Breast epithelium (tissue), 3 donors: ENCODE measurements at regions not wholly inside any gene's neighbourhood (a gene's known extent, or its start where the extent isn't known, plus 50 kb on each side); places are given as distances from the start of the nearest gene placed in this dataset.

Source experiments
- CTCF ChIP-seq, 3 donors: fragments of 450-650 bp; IDR thresholded peaks; one replicate each; pipeline ENCODE4 v1.5.1; 2016 to 2017; ENCODE audit warnings: antibody characterized with exemption in 3 of 3, mild to moderate bottlenecking in 3 of 3, moderate library complexity in 3 of 3
- POLR2A ChIP-seq: fragments of 450-650 bp; IDR thresholded peaks from one replicate; pipeline ENCODE4 v1.6.1; 2016; ENCODE audit warnings: antibody characterized with exemption, mild to moderate bottlenecking, moderate library complexity

GRCh38 chr5:78706381-78706780 is 57.8 kb upstream of the LHFPL2 start:
- TF ChIP-seq CTCF (IDR thresholded peaks at IDR 0.05) (no peak), POLR2A (no peak)
